OCI-M2 (cell line): ENCODE measurements at regions not wholly inside any gene's neighbourhood (a gene's known extent, or its start where the extent isn't known, plus 50 kb on each side); places are given as distances from the start of the nearest gene placed in this dataset.

Source experiments
- DNase-seq: peaks from one replicate; lab custom pipeline; 2025; ENCODE audit not compliant: unreplicated experiment; lab: John Stamatoyannopoulos, UW

DNA sequence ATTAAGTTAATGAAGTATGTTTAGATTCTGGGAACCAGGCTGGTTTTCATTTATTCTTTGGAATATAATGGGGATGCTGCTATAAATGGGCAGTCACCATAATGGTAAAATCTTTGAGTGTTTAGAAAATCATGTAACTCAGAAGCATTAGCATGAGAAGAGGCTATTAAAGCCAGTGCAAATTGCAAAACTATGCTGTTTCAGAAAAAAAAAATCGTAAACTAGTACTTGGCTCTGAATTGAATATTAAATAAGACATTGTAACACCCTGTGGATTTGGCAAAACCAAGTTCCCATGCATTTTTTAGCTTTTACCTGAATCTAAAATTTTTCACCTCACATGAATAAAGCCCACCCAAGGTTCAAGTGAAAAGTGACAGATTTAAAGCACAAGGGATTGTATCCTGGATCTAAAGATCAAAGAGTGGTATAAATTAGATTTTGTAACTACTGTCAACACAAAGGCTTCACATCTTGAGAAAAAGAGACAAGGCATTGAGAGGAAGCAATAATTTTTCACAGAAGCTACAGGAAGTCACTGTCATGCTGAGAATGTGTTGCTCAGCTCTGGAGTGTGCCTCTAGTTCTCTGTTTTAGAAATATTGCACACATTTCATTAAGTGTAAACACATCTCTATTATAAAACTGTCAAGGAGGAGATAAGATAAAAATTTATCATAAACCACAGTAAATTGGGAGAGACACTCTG, 142.2 kb downstream of the ABCA8 start:
- DNase-seq: no peak

GRCh38 chr17:68809148-68809547, 146.0 kb downstream of the ABCA8 start:
- no peak for DNase-seq

- DNase-seq: no peak
Measured at GRCh38 chr17:68807998-68808772, 147.0 kb downstream of the ABCA8 start.

GRCh38 chr17:68805609-68806008, 149.6 kb downstream of the ABCA8 start:
- DNase-seq: no peak

DNA sequence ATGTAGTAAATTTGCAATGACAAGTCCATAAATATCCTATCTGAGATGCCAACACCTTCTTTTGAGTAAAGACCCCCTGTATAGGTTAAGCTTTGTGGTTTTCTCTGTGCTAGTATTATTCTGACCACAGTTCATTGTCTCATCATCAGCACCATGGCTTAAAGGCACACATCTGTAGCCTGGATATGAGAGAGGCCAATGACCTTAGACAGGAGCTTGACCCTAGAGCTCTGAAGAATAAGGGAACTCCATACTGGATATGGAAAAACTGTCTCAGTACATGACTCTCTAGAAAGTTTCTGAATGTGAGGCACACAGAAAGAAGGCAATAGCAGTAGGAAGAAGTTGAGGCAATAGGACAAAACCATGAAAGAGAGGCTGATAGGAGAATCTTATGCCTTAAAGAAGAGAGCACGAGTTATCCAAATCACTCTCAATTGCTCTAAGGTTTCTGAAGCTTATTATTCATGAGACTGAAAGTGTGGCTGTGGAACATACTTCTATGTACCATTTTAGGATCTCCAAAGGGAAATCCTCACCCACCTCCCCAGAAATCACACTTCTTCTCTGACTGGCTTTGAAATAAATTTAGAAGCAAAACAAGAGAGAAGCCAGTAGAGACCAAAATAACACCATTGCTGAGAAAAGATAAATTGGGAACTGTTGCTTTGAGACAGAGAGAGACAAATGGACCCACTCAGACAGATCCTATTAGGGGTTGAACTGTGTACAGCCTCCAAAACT, 150.2 kb downstream of the ABCA8 start:
- DNase-seq: no peak

GRCh38 chr17:68803164-68803929, 151.8 kb downstream of the ABCA8 start:
- DNase-seq: no peak

DNA sequence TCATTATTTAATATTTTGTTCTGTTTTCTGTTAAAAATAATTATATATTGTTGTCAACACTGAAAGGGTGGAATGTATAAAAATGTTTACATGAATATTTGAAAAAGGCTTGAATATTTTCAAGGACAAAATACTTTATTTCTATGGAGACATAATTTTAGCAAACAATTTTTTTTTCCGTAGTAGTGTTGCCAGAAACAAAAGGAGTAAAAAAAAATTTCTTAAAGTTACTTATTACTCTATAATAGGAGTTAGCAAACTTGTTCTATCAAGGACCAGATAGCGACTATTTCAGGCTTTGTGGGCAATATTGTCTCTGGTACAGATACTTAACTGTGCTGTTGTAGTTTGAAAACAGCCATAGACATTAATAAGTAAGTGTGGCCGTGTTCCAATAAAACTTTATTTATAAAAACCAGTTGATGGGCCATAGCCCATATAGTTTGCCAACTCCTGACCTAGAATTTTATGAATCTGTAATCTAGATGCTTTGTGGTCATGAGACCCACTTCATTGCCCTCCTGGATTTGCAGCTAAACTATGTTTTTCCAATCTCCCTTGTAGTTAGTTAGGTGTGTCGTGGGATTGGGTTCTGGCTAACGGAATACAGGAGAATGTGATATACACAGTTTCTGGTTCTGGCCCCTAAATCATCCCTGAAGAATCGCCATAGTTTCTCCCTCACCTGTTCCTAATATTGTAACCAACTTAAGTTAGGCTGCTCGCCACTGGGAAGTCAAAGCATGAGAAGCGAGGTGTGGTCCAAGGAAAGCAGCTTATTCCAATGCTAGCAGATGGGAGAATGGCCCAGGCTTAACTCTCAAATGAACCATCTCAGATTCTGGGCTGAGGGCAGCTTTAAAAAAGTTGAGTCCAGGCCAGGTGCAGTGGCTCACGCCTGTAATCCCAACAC, 153.6 kb downstream of the ABCA8 start:
- no peak for DNase-seq

DNA sequence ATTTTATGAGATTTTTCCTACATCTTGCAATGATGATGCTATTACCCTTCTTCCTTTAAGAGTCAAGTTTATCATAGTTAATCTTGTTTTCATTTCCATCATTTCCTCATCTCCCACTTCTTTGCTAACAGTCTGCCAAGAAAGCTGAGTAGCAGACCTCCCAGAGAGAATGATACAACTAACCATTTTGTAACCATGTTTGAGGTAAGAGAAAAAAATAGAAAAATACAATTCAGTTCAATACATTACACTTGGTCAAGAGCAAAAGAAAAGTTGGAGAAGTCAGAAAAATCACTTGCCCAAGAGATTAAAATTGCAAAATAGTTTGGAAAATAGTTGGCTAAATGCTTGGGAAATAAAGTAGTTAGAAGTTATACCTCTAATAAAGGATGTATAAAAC, 154.4 kb downstream of the ABCA8 start:
- no peak for DNase-seq

GRCh38 chr17:68794636-68795434, 160.4 kb downstream of the ABCA8 start:
- DNase-seq: no peak

GRCh38 chr17:68792873-68793272, 162.3 kb downstream of the ABCA8 start:
- no peak for DNase-seq

DNA sequence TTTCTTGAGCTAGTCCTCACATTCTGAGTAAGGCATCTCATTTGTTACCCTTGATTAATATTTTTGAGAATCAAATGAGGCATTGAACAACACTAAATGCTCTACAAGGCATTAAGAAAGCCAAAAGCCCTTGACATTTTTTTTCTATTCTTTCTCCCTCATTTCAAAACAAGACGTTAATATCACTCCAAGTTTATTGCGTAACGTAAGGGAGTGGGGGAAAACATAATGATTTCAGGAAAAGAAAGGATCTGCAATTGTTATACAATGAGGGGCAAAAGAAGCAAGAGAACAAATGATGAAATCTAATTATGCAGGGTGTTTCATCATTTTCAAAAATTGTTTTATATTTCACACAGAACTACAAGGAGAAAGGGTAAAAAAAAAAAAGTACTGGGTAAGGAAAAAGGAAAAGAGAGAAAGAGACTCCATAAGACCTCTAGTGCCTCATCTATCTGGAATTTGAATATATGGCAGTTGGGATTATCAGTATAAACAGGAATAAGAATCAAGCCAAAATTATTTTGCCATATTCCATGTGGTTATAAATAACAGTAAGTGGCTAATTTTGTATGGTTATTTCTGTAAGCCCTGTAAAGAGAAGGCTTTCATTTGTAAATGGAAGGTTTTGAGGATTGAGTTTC, 163.0 kb downstream of the ABCA8 start:
- no peak for DNase-seq

- DNase-seq: no peak
Measured at GRCh38 chr17:68790931-68791330, 164.3 kb downstream of the ABCA8 start.

- DNase-seq: no peak
Measured at GRCh38 chr17:68790492-68790891, 164.7 kb downstream of the ABCA8 start.

DNA sequence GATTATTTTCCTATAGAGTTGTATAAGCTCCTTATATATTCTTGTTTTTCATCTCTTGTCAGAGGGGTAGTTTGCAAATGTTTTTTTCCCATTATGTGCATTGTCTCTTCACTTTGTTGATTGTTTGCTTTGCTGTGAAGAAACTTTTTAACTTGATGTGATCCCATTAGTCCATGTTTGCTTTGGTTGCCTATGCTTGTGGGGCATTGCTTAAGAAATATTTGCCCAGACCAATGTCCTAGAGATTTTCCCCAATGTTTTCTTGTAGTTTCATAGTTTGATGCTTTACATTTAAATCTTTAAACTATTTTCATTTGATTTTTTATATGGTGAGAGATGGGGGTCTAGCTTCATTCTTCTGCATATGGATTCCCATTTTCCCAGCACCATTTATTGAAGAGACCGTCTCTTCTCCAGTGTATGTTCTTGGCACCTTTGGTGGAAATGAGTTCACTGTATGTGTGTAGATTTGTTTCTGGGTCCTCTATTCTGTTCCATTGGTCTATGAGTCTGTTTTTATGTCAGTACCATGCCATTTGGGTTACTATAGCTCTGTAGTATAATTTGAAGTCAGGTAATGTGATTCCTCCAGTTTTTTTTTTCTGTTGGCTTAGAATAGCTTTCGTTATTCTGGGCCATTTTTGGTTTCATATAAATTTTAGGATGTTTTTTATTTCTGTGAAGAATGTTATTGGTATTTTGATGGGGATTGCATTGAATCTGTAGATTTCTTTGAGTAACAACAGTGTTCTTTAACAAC, 165.8 kb downstream of the ABCA8 start:
- no peak for DNase-seq

GRCh38 chr17:68785565-68786486, 169.4 kb downstream of the ABCA8 start:
- DNase-seq: no peak

DNA sequence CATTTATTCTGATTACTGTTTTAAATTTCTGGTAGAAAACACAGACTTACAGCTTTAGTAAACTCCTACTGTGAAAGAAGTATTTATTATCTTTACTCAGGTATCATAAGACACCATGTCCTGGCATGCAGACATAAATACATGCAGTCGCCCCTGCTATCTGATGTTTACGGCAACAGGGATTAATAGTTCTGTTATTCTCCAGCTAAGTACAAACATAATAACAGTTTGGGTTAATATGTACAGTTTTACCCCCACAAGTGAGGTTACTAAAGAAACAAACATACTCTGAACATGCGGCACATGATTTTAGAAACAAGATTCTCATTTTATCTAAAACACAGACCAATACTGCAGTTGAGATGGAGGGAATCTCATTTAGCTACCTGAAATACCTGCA, 170.8 kb downstream of the ABCA8 start:
- DNase-seq: no peak

- no peak for DNase-seq
Measured at GRCh38 chr17:68783861-68784260, 171.3 kb downstream of the ABCA8 start.
